ENCODE measurements at regions not wholly inside any gene's neighbourhood (a gene's known extent, or its start where the extent isn't known, plus 50 kb on each side); places are given as distances from the start of the nearest gene placed in this dataset.

GRCh38 chr15:49720261-49720660, 99.4 kb downstream of the DTWD1 start:
- TF ChIP-seq, protein P1, sequence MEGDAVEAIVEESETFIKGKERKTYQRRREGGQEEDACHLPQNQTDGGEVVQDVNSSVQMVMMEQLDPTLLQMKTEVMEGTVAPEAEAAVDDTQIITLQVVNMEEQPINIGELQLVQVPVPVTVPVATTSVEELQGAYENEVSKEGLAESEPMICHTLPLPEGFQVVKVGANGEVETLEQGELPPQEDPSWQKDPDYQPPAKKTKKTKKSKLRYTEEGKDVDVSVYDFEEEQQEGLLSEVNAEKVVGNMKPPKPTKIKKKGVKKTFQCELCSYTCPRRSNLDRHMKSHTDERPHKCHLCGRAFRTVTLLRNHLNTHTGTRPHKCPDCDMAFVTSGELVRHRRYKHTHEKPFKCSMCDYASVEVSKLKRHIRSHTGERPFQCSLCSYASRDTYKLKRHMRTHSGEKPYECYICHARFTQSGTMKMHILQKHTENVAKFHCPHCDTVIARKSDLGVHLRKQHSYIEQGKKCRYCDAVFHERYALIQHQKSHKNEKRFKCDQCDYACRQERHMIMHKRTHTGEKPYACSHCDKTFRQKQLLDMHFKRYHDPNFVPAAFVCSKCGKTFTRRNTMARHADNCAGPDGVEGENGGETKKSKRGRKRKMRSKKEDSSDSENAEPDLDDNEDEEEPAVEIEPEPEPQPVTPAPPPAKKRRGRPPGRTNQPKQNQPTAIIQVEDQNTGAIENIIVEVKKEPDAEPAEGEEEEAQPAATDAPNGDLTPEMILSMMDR (IDR thresholded peaks at IDR 0.05) = no peak
- no peak for TF ChIP-seq POLR2A (IDR thresholded peaks at IDR 0.05)
- TF ChIP-seq EP300 (IDR thresholded peaks at IDR 0.05) = no peak

Measured in ovary (tissue), 3 donors.